ENCODE measurements at regions not wholly inside any gene's neighbourhood (a gene's known extent, or its start where the extent isn't known, plus 50 kb on each side); places are given as distances from the start of the nearest gene placed in this dataset.
A peak's percentile ranks its signal among the peaks of the same experiment; 100 is the strongest.

- Mint-ChIP-seq H3K27ac (no peak overlapping the region), H3K36me3 (no peaks in the 10 kb centered on the region), H3K4me3 (no peak overlapping the region), H3K9me3 (no peaks in the 10 kb centered on the region), H3K27me3 (ENCODE audit: low read depth in 3 of 3) (peaks cover 0 to 5% (median 3%) of the 10 kb centered on the region in 3 donors), H3K4me1 (no peaks in the 10 kb centered on the region)
- DNase-seq: no peak
Measured at GRCh38 chr7:72524037-72524436, 111.9 kb upstream of the CALN1 start.

DNA sequence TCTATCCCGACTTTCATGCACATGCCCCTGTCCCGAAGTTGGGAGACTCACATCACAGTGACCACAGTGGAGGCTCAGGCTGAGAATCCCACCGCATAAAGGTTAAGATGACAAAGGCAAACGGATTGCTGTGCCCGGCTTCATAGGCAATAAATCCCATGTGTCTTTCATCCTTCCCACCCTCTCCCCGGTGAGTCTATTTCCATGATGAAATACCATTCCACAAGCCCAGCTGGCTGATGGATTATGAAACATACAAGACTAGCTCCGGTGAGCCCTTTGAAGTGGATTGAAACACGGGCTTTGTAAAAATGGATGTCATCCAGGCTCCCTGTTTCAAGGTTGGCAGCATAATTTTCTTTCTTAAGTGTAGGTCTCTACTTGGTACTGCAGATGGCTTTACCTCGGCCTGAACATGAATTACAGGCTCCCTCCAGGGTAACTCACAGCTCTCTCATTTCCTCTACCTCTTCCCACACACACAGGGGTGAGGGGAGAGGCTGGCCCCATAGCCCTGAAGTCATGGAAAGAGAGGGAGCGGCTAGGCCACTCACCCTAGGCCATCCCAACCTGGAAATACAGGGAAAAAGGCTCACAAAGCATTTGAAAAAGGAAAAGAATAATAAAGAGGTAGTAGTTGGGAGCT lies 92.0 kb upstream of the CALN1 start:
- no peaks in the 10 kb centered on the region for H3K36me3 Mint-ChIP-seq
- DNase-seq: no peak
- H3K27ac Mint-ChIP-seq: no peak overlapping the region
- no peaks in the 10 kb centered on the region for H3K4me1 Mint-ChIP-seq
- no peak overlapping the region for H3K4me3 Mint-ChIP-seq
- peaks cover 0 to 5% (median 0%) of the 10 kb centered on the region in 3 donors for H3K27me3 Mint-ChIP-seq (ENCODE audit: low read depth in 3 of 3)
- H3K9me3 Mint-ChIP-seq: no peaks in the 10 kb centered on the region

DNA sequence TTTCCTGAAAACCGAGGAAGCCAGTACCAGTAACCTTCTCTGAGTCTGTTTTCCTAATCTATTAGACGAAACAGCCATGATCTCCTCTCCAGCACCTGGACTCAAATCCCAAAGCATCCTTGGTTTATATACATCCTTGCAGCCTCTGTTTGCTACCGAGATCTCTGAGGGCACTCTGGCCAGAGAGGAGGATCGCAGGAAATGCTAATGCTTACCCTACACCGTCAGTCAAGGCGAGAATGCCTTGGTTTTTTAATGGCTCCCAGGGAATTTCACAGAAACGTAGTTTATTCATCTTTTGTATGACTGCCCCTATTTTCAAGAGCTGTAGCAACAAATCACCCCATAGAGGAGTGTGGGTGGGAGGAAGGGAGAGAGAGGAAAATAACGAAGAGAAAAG lies 91.5 kb upstream of the CALN1 start:
- DNase-seq: no peak
- H3K27ac Mint-ChIP-seq: no peak overlapping the region
- H3K9me3 Mint-ChIP-seq: no peaks in the 10 kb centered on the region
- no peaks in the 10 kb centered on the region for H3K4me1 Mint-ChIP-seq
- peaks cover 0 to 5% (median 0%) of the 10 kb centered on the region in 3 donors for H3K27me3 Mint-ChIP-seq (ENCODE audit: low read depth in 3 of 3)
- H3K4me3 Mint-ChIP-seq: no peak overlapping the region
- no peaks in the 10 kb centered on the region for H3K36me3 Mint-ChIP-seq

GRCh38 chr7:72494807-72495206 lies 82.7 kb upstream of the CALN1 start:
- Mint-ChIP-seq H3K9me3 (peaks cover 0 to 15% (median 8%) of the 10 kb centered on the region in 6 donors), H3K4me1 (peaks cover 8 to 10% of the 10 kb centered on the region in 2 donors), H3K27me3 (ENCODE audit: low read depth in 3 of 3) (peaks cover 0 to 7% (median 3%) of the 10 kb centered on the region in 3 donors), H3K36me3 (peaks cover 0 to 4% (median 0%) of the 10 kb centered on the region in 3 donors), H3K4me3 (no peak overlapping the region), H3K27ac (no peak overlapping the region)
- DNase-seq: no peak

DNA sequence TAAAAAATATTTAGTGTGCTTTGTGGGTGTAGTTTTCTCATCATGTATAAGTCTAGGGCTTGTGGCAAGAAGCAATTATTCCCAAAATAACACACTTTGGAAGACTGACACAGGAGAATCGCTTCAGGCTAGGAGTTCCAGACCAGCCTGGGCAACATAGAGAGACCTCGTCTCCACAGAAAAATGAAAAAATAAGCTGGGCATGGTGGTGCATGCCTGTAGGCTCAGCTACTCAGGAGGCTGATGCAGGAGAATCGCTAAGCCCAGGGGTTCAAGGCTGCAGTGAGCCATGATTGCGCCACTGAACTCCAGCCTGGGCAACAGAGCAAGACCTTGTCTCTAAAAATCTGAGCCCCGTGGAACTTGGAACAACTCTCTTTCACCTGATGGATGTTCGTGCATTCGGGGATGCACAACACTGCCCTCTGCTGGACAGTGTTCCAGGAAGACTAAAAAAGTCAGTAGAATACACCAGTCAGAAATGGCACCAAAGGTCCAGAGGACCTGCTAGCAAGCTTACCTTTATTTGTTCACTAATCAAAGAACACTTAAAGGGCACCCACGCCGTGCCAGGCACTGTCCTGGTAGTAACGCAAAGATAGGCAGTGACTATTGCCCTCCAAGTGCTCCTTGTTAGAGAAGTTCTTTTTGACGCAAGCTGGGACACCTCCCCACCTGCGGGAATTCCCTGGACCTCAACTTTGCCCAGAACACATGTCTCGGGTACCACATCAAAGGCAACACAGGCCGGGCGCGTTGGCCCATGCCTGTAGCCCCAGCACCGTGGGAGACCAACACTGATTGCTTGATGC lies 81.9 kb upstream of the CALN1 start:
- peaks cover 0 to 7% (median 5%) of the 10 kb centered on the region in 3 donors for H3K27me3 Mint-ChIP-seq (ENCODE audit: low read depth in 3 of 3)
- H3K36me3 Mint-ChIP-seq: peaks cover 0 to 4% (median 0%) of the 10 kb centered on the region in 3 donors
- H3K4me1 Mint-ChIP-seq: peaks cover 8 to 11% of the 10 kb centered on the region in 2 donors
- H3K27ac Mint-ChIP-seq: no peak overlapping the region
- H3K4me3 Mint-ChIP-seq: no peak overlapping the region
- peaks cover 0 to 15% (median 8%) of the 10 kb centered on the region in 6 donors for H3K9me3 Mint-ChIP-seq
- DNase-seq: peak; percentile 11 to 34 (median 26)

GRCh38 chr7:72492461-72493065 lies 80.4 kb upstream of the CALN1 start:
- peaks cover 0 to 7% (median 7%) of the 10 kb centered on the region in 3 donors for H3K27me3 Mint-ChIP-seq (ENCODE audit: low read depth in 3 of 3)
- no peaks in the 10 kb centered on the region for H3K36me3 Mint-ChIP-seq
- no peak overlapping the region for H3K27ac Mint-ChIP-seq
- no peak overlapping the region for H3K4me3 Mint-ChIP-seq
- no peak for DNase-seq
- H3K4me1 Mint-ChIP-seq: peaks cover 8 to 11% of the 10 kb centered on the region in 2 donors
- peaks cover 0 to 10% (median 7%) of the 10 kb centered on the region in 6 donors for H3K9me3 Mint-ChIP-seq

DNA sequence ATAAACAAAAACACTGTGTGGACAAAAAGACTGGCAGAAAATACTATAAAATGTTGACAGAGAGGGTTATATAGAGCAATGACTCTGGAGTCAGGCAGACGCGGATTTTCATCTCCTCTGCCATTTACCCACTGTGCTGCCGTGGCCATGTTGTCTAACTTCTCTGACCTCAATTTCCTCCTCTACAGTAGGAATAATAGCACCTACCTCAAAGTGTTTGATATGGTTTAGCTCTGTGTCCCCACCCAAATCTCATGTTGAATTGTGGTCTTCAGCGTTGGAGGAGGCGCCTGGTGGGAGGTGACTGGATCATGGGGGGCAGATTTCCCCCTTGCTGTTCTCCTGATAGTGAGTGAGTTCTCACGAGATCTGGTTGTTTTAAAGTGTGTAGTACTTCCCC lies 78.2 kb upstream of the CALN1 start:
- Mint-ChIP-seq H3K4me1 (peaks cover 8 to 11% of the 10 kb centered on the region in 2 donors), H3K27ac (peak overlapping the region in 1 of 6 donors; percentile 23), H3K4me3 (no peak overlapping the region)

GRCh38 chr7:72481934-72482333 lies 69.8 kb upstream of the CALN1 start:
- H3K4me1 Mint-ChIP-seq: no peaks in the 10 kb centered on the region
- peaks cover 0 to 1% (median 0%) of the 10 kb centered on the region in 6 donors for H3K9me3 Mint-ChIP-seq
- DNase-seq: no peak
- no peak overlapping the region for H3K4me3 Mint-ChIP-seq
- no peaks in the 10 kb centered on the region for H3K36me3 Mint-ChIP-seq
- no peak overlapping the region for H3K27ac Mint-ChIP-seq
- peaks cover 0 to 3% (median 0%) of the 10 kb centered on the region in 3 donors for H3K27me3 Mint-ChIP-seq (ENCODE audit: low read depth in 3 of 3)

More for the DNA sequence above, 78.2 kb upstream of the CALN1 start:
- Mint-ChIP-seq H3K36me3 (no peaks in the 10 kb centered on the region), H3K9me3 (peaks cover 0 to 9% (median 6%) of the 10 kb centered on the region in 6 donors), H3K27me3 (ENCODE audit: low read depth in 3 of 3) (peaks cover 0 to 9% (median 7%) of the 10 kb centered on the region in 3 donors)
- peak in 1 of 3 donors; percentile 2 for DNase-seq

DNA sequence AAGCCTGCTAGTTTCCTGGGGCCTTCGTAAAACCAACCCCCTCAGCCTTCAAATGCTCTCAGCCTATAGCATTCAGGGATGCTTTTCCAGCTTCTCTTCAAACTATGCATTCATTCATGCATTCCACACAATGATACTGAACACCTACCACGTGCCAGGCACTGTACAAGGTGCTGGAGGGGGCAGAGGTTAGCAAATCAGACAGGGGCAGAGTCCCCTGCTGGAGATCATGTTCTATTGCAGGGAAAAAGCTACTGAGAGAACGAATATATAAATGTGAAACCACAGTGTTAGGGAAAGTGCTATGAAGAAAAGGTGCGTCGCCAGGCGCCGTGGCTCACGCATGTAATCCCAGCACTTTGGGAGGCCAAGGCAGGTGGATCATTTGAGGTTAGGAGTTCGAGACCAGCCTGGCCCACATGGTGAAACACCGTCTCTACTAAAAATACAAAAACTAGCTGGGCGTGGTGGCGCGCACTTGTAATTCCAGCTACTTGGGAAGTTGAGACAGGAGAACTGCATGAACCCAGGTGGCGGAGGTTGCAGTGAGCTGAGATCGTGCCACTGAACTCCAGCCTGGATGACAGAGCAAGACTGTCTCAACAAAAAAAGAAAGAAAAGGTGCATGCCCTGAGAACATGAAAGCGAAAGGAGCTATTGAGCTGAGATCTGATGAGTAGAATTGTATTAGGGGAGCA lies 64.6 kb upstream of the CALN1 start:
- no peaks in the 10 kb centered on the region for H3K9me3 Mint-ChIP-seq
- H3K27me3 Mint-ChIP-seq (ENCODE audit: low read depth in 3 of 3): peaks cover 0 to 1% (median 0%) of the 10 kb centered on the region in 3 donors
- H3K4me3 Mint-ChIP-seq: no peak overlapping the region
- H3K27ac Mint-ChIP-seq: no peak overlapping the region
- no peaks in the 10 kb centered on the region for H3K4me1 Mint-ChIP-seq
- no peaks in the 10 kb centered on the region for H3K36me3 Mint-ChIP-seq
- DNase-seq: no peak

DNA sequence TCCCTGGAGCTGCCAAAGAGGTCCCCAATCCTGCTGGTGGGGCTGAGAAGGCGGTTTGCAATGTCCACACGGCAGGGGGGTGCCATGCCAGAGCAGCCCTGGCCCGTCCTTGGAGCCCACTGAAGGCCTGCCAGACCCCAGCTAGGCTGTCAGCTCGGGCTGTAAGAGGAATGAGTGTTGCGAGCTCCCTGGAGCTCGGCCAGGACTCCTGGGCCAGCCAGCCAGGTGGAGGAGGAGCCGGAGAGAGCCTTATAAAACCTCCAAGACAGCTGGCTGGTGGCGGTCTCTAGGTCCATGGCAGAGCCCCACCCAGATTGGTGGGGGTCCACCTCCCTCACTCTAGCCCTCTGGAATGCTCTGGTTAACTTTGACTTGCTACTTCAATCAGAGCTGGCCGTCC lies 55.1 kb upstream of the CALN1 start:
- Mint-ChIP-seq H3K4me1 (no peaks in the 10 kb centered on the region), H3K36me3 (no peaks in the 10 kb centered on the region), H3K9me3 (peaks cover 0 to 2% (median under 1%) of the 10 kb centered on the region in 6 donors), H3K27ac (no peak overlapping the region), H3K4me3 (no peak overlapping the region), H3K27me3 (ENCODE audit: low read depth in 3 of 3) (peaks cover 2 to 5% (median 2%) of the 10 kb centered on the region in 3 donors)
- no peak for DNase-seq

DNA sequence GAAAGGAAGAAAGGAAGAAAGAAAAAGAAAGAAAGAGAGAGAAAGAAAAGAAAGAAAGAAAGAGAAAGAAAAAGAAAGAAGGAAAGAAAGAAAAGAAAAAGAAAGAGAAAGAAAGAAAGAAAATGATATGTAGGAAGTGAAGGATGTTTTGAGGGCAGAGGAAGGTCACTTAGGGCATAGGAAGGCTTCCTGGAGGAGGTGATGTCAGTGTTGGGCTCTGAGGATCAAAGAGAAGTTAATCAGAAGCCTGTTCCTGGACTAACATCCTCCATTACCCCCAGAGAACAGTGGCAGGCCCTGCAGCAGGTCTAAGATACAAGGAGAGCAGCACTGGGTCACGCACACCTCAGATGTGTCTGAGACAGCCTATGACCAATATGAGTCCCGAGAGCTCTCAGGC lies 54.7 kb upstream of the CALN1 start:
- Mint-ChIP-seq H3K9me3 (peaks cover 0 to 2% (median under 1%) of the 10 kb centered on the region in 6 donors), H3K36me3 (no peaks in the 10 kb centered on the region), H3K4me3 (no peak overlapping the region), H3K27me3 (ENCODE audit: low read depth in 3 of 3) (peaks cover 2 to 5% (median 2%) of the 10 kb centered on the region in 3 donors), H3K27ac (no peak overlapping the region), H3K4me1 (no peaks in the 10 kb centered on the region)
- no peak for DNase-seq

- Mint-ChIP-seq H3K4me1 (no peaks in the 10 kb centered on the region), H3K36me3 (no peaks in the 10 kb centered on the region), H3K27me3 (ENCODE audit: low read depth in 3 of 3) (peaks cover 2 to 3% (median 2%) of the 10 kb centered on the region in 3 donors), H3K4me3 (no peak overlapping the region), H3K27ac (no peak overlapping the region), H3K9me3 (peaks cover 0 to 2% (median under 1%) of the 10 kb centered on the region in 6 donors)
- DNase-seq: no peak
Measured at GRCh38 chr7:72465521-72465920, 53.4 kb upstream of the CALN1 start.

GRCh38 chr7:72462311-72462710 lies 50.2 kb upstream of the CALN1 start:
- DNase-seq: no peak
- Mint-ChIP-seq H3K4me3 (no peak overlapping the region), H3K27me3 (ENCODE audit: low read depth in 3 of 3) (peaks cover 2 to 3% (median 3%) of the 10 kb centered on the region in 3 donors), H3K9me3 (peaks cover 0 to 2% (median under 1%) of the 10 kb centered on the region in 6 donors), H3K36me3 (no peaks in the 10 kb centered on the region), H3K4me1 (no peaks in the 10 kb centered on the region), H3K27ac (no peak overlapping the region)
